Forelimb muscle (tissue), 1 donor: ENCODE measurements at regions not wholly inside any gene's neighbourhood (a gene's known extent, or its start where the extent isn't known, plus 50 kb on each side); places are given as distances from the start of the nearest gene placed in this dataset.

Experiments
- DNase-seq: peaks from one replicate; pipeline ENCODE4 v3.0.0-alpha.2; 2013; ENCODE audit warnings: low read depth

GRCh38 chr4:100842856-100843255, 325.0 kb upstream of the EMCN start:
- DNase-seq: no peak

- DNase-seq: no peak
Measured at GRCh38 chr4:100841911-100842310, 324.1 kb upstream of the EMCN start.

- no peak for DNase-seq
Measured at GRCh38 chr4:100839712-100840111, 321.9 kb upstream of the EMCN start.

- DNase-seq: no peak
Measured at GRCh38 chr4:100838286-100838685, 320.5 kb upstream of the EMCN start.

DNA sequence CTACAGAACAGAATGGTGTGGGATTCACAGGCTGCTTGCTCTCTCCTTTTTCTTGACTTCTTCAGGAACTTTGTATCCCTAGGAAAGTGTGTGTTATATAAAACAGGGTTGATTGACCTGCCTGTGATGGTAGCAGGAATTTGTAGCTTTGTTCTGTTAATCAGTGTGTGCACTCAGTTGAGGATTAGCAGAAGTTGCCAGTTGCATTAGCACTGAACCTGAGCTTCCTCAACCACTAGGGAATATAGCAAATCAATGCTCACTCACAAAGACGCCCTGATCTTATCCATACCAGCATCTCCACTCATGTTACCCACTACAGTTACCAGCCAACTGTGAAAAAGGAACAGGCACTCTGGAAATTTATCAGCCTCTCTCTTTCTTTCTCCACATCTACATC, 319.1 kb upstream of the EMCN start:
- no peak for DNase-seq

- DNase-seq: no peak
Measured at GRCh38 chr4:100834616-100835015, 316.8 kb upstream of the EMCN start.

DNA sequence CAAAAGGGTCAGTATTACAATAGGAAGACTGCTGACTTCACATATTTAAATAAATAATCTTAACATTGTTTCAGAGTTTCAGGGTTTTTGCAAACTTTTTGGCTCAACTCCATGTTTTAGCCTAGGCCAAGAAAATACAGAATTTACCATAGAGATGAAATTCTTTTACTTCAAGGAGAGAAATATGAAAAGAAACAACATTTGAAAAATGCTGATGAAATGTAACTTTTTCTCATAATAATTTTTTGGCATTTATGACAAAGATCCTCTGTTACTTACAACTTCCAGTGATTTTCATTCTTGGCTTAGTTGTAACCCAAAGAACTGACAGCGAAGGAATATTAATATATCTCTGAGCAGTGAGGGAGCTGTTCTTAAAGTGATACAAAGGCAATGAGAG, 316.1 kb upstream of the EMCN start:
- peak; percentile 32 for DNase-seq

DNA sequence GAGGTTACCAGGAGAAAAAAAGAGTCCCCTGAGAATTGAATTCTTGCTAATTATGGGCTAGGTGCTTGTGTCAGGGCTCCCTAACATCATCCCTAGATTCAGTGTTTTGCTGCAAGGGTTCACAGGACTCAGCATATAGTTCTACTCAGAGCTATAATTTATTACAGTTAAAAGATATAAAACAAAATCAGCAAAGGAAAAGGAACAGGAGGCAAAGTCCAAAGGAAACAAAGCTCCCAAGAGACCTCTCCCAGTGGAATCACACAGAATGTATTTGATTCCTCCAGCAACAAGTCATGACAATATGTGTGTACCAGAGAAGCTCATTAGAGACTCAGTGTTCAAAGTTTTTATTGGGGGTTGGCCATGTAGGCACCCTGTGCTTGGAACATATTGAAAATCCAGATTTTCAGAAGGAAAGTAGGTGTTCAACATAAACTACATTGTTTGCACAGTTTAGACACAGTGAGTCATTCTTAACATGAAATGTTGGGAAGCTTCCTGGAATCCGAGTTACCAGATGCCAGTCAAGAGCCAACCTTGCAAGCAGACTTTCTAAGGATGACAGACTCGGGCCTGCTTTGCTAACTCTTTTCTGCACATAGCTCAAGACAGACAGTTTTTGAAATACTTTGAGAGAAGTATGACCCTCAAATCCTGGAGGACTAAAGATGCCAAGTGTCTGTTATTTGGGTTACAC, 311.3 kb upstream of the EMCN start:
- DNase-seq: no peak

- DNase-seq: no peak
Measured at GRCh38 chr4:100828364-100828763, 310.5 kb upstream of the EMCN start.

DNA sequence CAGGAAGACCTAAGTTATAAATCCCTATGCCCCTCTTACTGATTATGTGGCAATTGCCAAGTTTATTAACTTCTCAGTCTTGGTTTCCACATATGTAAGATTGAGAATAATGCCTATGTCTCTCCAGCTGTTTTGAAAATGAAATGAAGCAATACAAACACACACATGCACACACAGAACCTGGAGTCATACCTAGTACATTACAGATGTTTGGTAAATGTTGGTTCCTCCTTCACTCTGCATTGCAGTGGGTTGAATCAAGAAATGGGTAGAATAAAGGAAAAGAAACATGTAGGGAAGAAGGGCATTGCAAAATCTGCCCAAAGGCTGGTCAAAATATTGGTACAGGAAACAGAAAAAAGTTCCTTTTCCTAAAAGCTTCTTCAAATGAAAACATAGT, 309.9 kb upstream of the EMCN start:
- no peak for DNase-seq

DNA sequence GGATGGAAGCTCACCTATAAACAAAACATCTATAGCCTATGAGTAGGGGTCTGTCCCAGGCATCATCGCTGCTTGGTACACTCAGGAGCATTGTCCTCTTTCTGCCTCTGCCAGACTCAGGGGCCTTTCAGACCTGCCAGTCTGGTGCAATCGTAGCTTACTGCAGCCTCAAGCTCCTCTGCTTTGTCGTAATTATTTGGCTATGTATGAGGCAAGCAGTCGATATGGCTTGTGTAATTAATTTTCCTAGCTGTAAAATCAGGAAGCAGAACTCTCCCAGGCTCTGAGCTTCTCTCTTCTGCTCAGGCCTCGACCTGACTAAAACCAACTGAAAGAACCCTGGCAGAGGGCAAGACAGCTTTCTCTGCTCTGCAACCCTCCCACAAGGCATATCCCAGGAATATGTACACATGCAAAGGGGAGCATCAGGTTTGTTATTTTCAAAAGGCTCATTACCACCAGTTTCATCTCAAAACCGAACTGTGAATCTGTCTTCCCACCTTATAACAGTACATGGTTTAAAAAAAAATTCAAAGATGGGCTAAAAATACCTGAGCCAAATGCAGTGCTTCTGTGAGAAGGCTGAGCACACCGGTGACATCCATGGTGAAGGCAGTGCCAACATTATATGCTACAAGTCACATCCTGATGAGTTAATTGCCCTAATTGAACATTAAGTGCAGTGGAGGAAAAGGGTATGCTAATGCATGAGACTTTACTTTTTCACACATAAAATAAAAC, 309.2 kb upstream of the EMCN start:
- no peak for DNase-seq

- no peak for DNase-seq
Measured at GRCh38 chr4:100826067-100826466, 308.2 kb upstream of the EMCN start.

- DNase-seq: no peak
Measured at GRCh38 chr4:100823993-100824323, 306.1 kb upstream of the EMCN start.

GRCh38 chr4:100823066-100823992, 305.5 kb upstream of the EMCN start:
- DNase-seq: no peak

- no peak for DNase-seq
Measured at GRCh38 chr4:100820249-100820648, 302.4 kb upstream of the EMCN start.

DNA sequence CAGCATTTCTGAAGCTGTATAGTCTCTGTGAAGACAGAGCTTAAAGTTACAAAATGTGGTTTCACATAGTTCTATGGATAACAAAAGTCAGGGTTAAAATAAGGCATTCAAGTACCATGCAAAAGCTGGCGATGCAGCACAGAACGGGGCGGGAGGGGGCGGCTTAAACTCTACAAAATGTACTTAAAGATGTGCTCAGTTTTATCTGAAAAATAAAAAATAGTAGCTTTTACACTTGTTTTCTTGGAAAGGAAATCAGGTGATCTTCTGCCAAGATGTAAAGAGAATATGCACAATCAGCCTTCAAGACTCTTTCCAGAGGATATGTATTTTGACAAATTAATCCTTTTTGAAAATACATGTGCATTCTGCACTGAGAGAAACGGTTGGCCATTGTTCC, 301.7 kb upstream of the EMCN start:
- DNase-seq: no peak

- no peak for DNase-seq
Measured at GRCh38 chr4:100816436-100817045, 298.7 kb upstream of the EMCN start.

GRCh38 chr4:100811046-100811445, 293.2 kb upstream of the EMCN start:
- DNase-seq: no peak

- DNase-seq: no peak
Measured at GRCh38 chr4:100809506-100809905, 291.7 kb upstream of the EMCN start.

GRCh38 chr4:100806988-100807387, 289.2 kb upstream of the EMCN start:
- DNase-seq: no peak

DNA sequence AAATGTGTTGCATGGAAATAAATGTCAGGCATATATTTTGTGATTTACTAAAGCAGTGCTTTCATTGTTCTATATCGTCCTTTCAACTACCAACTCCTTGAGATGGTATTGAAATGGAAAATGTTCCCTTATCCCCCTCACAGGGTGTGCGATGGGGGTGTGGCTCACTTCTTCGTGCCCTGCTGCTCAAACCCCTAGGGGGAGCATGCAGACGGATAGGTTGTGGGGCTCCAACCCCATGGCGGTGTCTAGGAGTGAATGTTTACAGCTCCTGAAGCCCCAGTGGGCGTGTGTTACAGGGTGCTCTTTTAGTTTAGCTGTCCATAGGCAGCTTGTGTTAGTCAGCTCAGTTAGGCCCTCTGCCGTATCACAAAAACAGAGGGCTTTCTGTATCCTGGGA, 287.7 kb upstream of the EMCN start:
- no peak for DNase-seq
